ENCODE measurements at regions not wholly inside any gene's neighbourhood (a gene's known extent, or its start where the extent isn't known, plus 50 kb on each side); places are given as distances from the start of the nearest gene placed in this dataset.

GRCh38 chr6:105954148-105954547 lies 132.0 kb upstream of the PRDM1 start:
- DNase-seq: no peak

GRCh38 chr6:105952772-105953690 lies 133.1 kb upstream of the PRDM1 start:
- no peak for DNase-seq

GRCh38 chr6:105952326-105952725 lies 133.8 kb upstream of the PRDM1 start:
- DNase-seq: no peak

GRCh38 chr6:105951322-105951721 lies 134.8 kb upstream of the PRDM1 start:
- DNase-seq: no peak

GRCh38 chr6:105949869-105950268 lies 136.3 kb upstream of the PRDM1 start:
- DNase-seq: no peak

GRCh38 chr6:105943514-105943913 lies 142.6 kb upstream of the PRDM1 start:
- no peak for DNase-seq

- no peak for DNase-seq
These were observed 144.3 kb upstream of the PRDM1 start for GRCh38 chr6:105941621-105942412.

- no peak for DNase-seq
These were observed 145.1 kb upstream of the PRDM1 start for GRCh38 chr6:105940990-105941389.

- DNase-seq: no peak
These were observed 149.2 kb upstream of the PRDM1 start for GRCh38 chr6:105936972-105937371.

- no peak for DNase-seq
These were observed 150.7 kb upstream of the PRDM1 start for GRCh38 chr6:105935416-105935815.

GRCh38 chr6:105934708-105935107 lies 151.4 kb upstream of the PRDM1 start:
- DNase-seq: no peak

GRCh38 chr6:105932440-105932839 lies 153.7 kb upstream of the PRDM1 start:
- DNase-seq: no peak

GRCh38 chr6:105929626-105930025 lies 156.5 kb upstream of the PRDM1 start:
- DNase-seq: no peak

GRCh38 chr6:105926318-105926717 lies 159.8 kb upstream of the PRDM1 start:
- DNase-seq: no peak

GRCh38 chr6:105925706-105926105 lies 160.4 kb upstream of the PRDM1 start:
- no peak for DNase-seq

GRCh38 chr6:105921781-105922180 lies 164.4 kb upstream of the PRDM1 start:
- no peak for DNase-seq

GRCh38 chr6:105920071-105920470 lies 166.1 kb upstream of the PRDM1 start:
- DNase-seq: no peak

- no peak for DNase-seq
These were observed 169.0 kb upstream of the PRDM1 start for GRCh38 chr6:105917038-105917695.

- DNase-seq: no peak
These were observed 175.0 kb upstream of the PRDM1 start for GRCh38 chr6:105911106-105911629.

- no peak for DNase-seq
These were observed 177.0 kb upstream of the PRDM1 start for GRCh38 chr6:105909106-105909505.

GRCh38 chr6:105907991-105908390 lies 178.1 kb upstream of the PRDM1 start:
- no peak for DNase-seq

GRCh38 chr6:105907301-105907700 lies 178.8 kb upstream of the PRDM1 start:
- no peak for DNase-seq

GRCh38 chr6:105902401-105903031 lies 183.6 kb upstream of the PRDM1 start:
- DNase-seq: no peak

Measured in activated CD4-positive, CD25-positive, alpha-beta regulatory T cell treated with anti-CD3 and anti-CD28 coated beads, Interleukin-2, amount 50 U/mL, for 72 hours (primary cell).